Esophagus squamous epithelium (tissue), 5 donors: ENCODE measurements at regions not wholly inside any gene's neighbourhood (a gene's known extent, or its start where the extent isn't known, plus 50 kb on each side); places are given as distances from the start of the nearest gene placed in this dataset.

Experiments used
- DNase-seq: peaks from one replicate; lab custom pipeline; 2025; lab: John Stamatoyannopoulos, UW
- H3K27ac ChIP-seq, 4 donors: fragments of 200-600 bp; sonication (generic); one replicate each; pipeline ENCODE4 v1.5.1; 2016 to 2019; ENCODE audit warnings: mild to moderate bottlenecking in 1 of 4
- H3K27me3 ChIP-seq, 4 donors: fragments of 200-600 bp; sonication (generic); 1 replicate in 3 of 4; 2 replicates in 1 of 4; pipeline versions ENCODE4 v1.5.1 to v1.6.0; 2017 to 2021; ENCODE audit warnings: antibody characterized with exemption in 1 of 4
- H3K36me3 ChIP-seq, 3 donors: fragments of 200-600 bp; sonication (generic); one replicate each; pipeline ENCODE4 v1.5.1; 2016 to 2019
- H3K4me1 ChIP-seq, 3 donors: fragments of 200-600 bp; sonication (generic); one replicate each; pipeline ENCODE4 v1.5.1; 2017 to 2019
- H3K4me3 ChIP-seq, 4 donors: fragments of 200-600 bp; sonication (generic); 1 replicate in 3 of 4; 2 replicates in 1 of 4; pipeline ENCODE4 v1.5.1; 2016 to 2019; ENCODE audit warnings: mild to moderate bottlenecking in 2 of 4, moderate library complexity in 1 of 4
- H3K9me3 ChIP-seq, 3 donors: fragments of 200-600 bp; sonication (generic); one replicate each; pipeline ENCODE4 v1.5.1; 2016 to 2019
- POLR2A ChIP-seq, 4 donors: fragments of 450-650 bp; IDR thresholded peaks; one replicate each; pipeline ENCODE4 v1.6.1; 2017; ENCODE audit warnings: antibody characterized with exemption in 4 of 4, mild to moderate bottlenecking in 4 of 4, moderate library complexity in 3 of 4
- WGBS, 2 donors: methylation state at CpG; one replicate each; pipeline ENCODE4 v1.1.5; 2018; 5-methylcytosine and 5-hydroxymethylcytosine counted together
- intact Hi-C: fragments of 100-400 bp; cut with DNase I; formaldehyde crosslinking; loops from one replicate; pipeline ENCODE4 v1.15.0; 2022
- TF ChIP-seq, protein P1 (sequence below), 6 experiments: fragments of 450-650 bp in 4 of 6; fragments of 200-600 bp in 2 of 6; sonication (generic) in 2 of 6; IDR thresholded peaks; one replicate each; pipeline ENCODE4 v1.5.1; 2016 to 2019; ENCODE audit warnings: antibody characterized with exemption in 6 of 6, mild to moderate bottlenecking in 4 of 6, moderate library complexity in 4 of 6
- donor health status: DM: yes; HTN: yes; CAD: no.

GRCh38 chr21:15430023-15430422, 299.8 kb upstream of the USP25 start:
- Histone ChIP-seq H3K27ac (no peak overlapping the region), H3K9me3 (no peaks in the 10 kb centered on the region), H3K4me3 (no peak overlapping the region), H3K27me3 (no peaks in the 10 kb centered on the region), H3K36me3 (no peaks in the 10 kb centered on the region), H3K4me1 (peaks cover 0 to 6% (median 0%) of the 10 kb centered on the region in 3 donors)
- 64 to 82% methylated on average over 2 of the region's 2 CpGs for WGBS, 2 donors
- intact Hi-C loops = no loop called here
- TF ChIP-seq, protein P1, sequence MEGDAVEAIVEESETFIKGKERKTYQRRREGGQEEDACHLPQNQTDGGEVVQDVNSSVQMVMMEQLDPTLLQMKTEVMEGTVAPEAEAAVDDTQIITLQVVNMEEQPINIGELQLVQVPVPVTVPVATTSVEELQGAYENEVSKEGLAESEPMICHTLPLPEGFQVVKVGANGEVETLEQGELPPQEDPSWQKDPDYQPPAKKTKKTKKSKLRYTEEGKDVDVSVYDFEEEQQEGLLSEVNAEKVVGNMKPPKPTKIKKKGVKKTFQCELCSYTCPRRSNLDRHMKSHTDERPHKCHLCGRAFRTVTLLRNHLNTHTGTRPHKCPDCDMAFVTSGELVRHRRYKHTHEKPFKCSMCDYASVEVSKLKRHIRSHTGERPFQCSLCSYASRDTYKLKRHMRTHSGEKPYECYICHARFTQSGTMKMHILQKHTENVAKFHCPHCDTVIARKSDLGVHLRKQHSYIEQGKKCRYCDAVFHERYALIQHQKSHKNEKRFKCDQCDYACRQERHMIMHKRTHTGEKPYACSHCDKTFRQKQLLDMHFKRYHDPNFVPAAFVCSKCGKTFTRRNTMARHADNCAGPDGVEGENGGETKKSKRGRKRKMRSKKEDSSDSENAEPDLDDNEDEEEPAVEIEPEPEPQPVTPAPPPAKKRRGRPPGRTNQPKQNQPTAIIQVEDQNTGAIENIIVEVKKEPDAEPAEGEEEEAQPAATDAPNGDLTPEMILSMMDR (IDR thresholded peaks at IDR 0.05) = no peak
- TF ChIP-seq POLR2A (IDR thresholded peaks at IDR 0.05) = no peak
- DNase-seq = no peak

- 55 to 71% methylated on average over 3 of the region's 3 CpGs for WGBS, 2 donors
- Histone ChIP-seq H3K9me3 (no peaks in the 10 kb centered on the region), H3K4me3 (no peak overlapping the region), H3K27ac (no peak overlapping the region), H3K36me3 (no peaks in the 10 kb centered on the region), H3K4me1 (peaks cover 0 to 6% (median 0%) of the 10 kb centered on the region in 3 donors), H3K27me3 (no peaks in the 10 kb centered on the region)
- DNase-seq = no peak
- intact Hi-C loops = no loop called here
- no peak for TF ChIP-seq POLR2A (IDR thresholded peaks at IDR 0.05)
- TF ChIP-seq, protein P1 (IDR thresholded peaks at IDR 0.05) = no peak
Observed at GRCh38 chr21:15430577-15430976, 299.2 kb upstream of the USP25 start.

DNA sequence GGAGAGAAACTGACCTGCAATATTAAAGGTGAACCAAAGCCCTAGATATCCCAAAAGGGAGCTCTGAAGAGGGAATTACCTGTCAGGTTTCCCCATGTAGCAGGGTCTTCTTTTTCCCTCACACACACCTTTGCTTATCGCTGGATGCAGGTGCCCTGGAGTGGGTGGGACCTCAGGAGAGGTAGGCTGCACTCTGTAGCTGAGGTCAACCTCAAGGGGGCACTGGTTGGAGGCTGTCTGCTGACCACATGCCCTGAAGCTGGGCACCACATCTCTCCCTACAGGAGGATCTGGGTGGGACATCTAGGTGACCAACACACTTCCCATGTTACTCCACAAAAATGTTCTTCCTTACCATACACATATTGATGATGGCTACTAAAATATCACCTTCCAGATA, 298.7 kb upstream of the USP25 start:
- no peak overlapping the region for H3K27ac ChIP-seq
- intact Hi-C loops = no loop called here

GRCh38 chr21:15433091-15433490, 296.7 kb upstream of the USP25 start:
- Histone ChIP-seq H3K4me3 (no peak overlapping the region), H3K4me1 (peaks cover 0 to 6% (median 0%) of the 10 kb centered on the region in 3 donors), H3K27me3 (no peaks in the 10 kb centered on the region), H3K9me3 (no peaks in the 10 kb centered on the region), H3K36me3 (no peaks in the 10 kb centered on the region), H3K27ac (no peak overlapping the region)
- no peak for DNase-seq
- WGBS, 2 donors = 72 to 76% methylated on average over 4 of the region's 4 CpGs
- TF ChIP-seq, protein P1 (IDR thresholded peaks at IDR 0.05) = no peak
- no peak for TF ChIP-seq POLR2A (IDR thresholded peaks at IDR 0.05)
- intact Hi-C loops = no loop called here

More for the DNA sequence above, 298.7 kb upstream of the USP25 start:
- Histone ChIP-seq H3K9me3 (no peaks in the 10 kb centered on the region), H3K4me3 (no peak overlapping the region), H3K27me3 (no peaks in the 10 kb centered on the region), H3K36me3 (no peaks in the 10 kb centered on the region), H3K4me1 (peaks cover 0 to 6% (median 0%) of the 10 kb centered on the region in 3 donors)
- 88 to 100% methylated on average over 1 of the region's 1 CpG for WGBS, 2 donors
- no peak for DNase-seq
- no peak for TF ChIP-seq POLR2A (IDR thresholded peaks at IDR 0.05)
- TF ChIP-seq, protein P1 (IDR thresholded peaks at IDR 0.05) = no peak

- intact Hi-C loops = no loop called here
- Histone ChIP-seq H3K4me1 (peaks cover 0 to 6% (median 0%) of the 10 kb centered on the region in 3 donors), H3K36me3 (no peaks in the 10 kb centered on the region), H3K9me3 (no peaks in the 10 kb centered on the region), H3K27me3 (no peaks in the 10 kb centered on the region), H3K27ac (no peak overlapping the region), H3K4me3 (no peak overlapping the region)
- DNase-seq = no peak
- TF ChIP-seq, protein P1 (IDR thresholded peaks at IDR 0.05) = no peak
- no peak for TF ChIP-seq POLR2A (IDR thresholded peaks at IDR 0.05)
- 76 to 83% methylated on average over 2 of the region's 2 CpGs for WGBS, 2 donors
Observed at GRCh38 chr21:15434163-15434905, 295.4 kb upstream of the USP25 start.
